Neural cell (in vitro differentiated cells): ENCODE measurements at regions not wholly inside any gene's neighbourhood (a gene's known extent, or its start where the extent isn't known, plus 50 kb on each side); places are given as distances from the start of the nearest gene placed in this dataset.

Source experiments
- H2AFZ ChIP-seq: fragments of 200-600, 300-800 bp; sonication (generic), shearing (Covaris generic); 2 replicates; pipeline ENCODE4 v1.6.0; 2014; ENCODE audit warnings: low read depth, mild to moderate bottlenecking, antibody characterized with exemption, low read length, moderate library complexity
- H3F3A ChIP-seq: fragments of 200-600 bp; shearing (Covaris generic); 2 replicates; pipeline ENCODE4 v1.6.1; 2016; ENCODE audit warnings: mild to moderate bottlenecking, moderate library complexity, mixed read lengths, antibody characterized with exemption, low read length; ENCODE audit not compliant: insufficient read depth, poor library complexity, severe bottlenecking
- H3K27ac ChIP-seq: fragments of 200-600, 300-800 bp; sonication (generic), shearing (Covaris generic); 2 replicates; pipeline ENCODE4 v1.5.1; 2014; ENCODE audit warnings: mild to moderate bottlenecking, low read length, moderate library complexity
- H3K27me3 ChIP-seq: fragments of 300-800, 200-600 bp; sonication (generic), shearing (Covaris generic); 2 replicates; pipeline ENCODE4 v1.6.0; 2014; ENCODE audit warnings: mild to moderate bottlenecking, low read depth, low read length, moderate library complexity; ENCODE audit not compliant: insufficient read depth
- H3K36me3 ChIP-seq: fragments of 300-800, 200-600 bp; sonication (generic), shearing (Covaris generic); 2 replicates; pipeline ENCODE4 v1.5.1; 2014; ENCODE audit warnings: mild to moderate bottlenecking, antibody characterized with exemption, low read length, moderate library complexity; ENCODE audit not compliant: insufficient read depth
- H3K4me2 ChIP-seq: fragments of 300-800, 200-600 bp; sonication (generic), shearing (Covaris generic); 2 replicates; pipeline ENCODE4 v1.6.0; 2014; ENCODE audit warnings: mild to moderate bottlenecking, low read length
- H3K4me3 ChIP-seq: fragments of 300-800, 200-600 bp; sonication (generic), shearing (Covaris generic); 2 replicates; pipeline ENCODE4 v1.5.1; 2014; ENCODE audit warnings: mild to moderate bottlenecking, low read length, moderate library complexity
- H3K79me2 ChIP-seq: fragments of 200-600 bp; shearing (Covaris generic); replicated peaks from 2 replicates; pipeline ENCODE4 v1.6.0; 2014; ENCODE audit warnings: mild to moderate bottlenecking, low read length, moderate library complexity; ENCODE audit not compliant: insufficient read depth
- H3K9ac ChIP-seq: fragments of 300-800, 200-600 bp; sonication (generic), shearing (Covaris generic); 2 replicates; pipeline ENCODE4 v1.6.1; 2016; ENCODE audit warnings: mild to moderate bottlenecking, low read length, mixed read lengths
- H3K9me2 ChIP-seq: fragments of 200-600 bp; shearing (Covaris generic); 2 replicates; pipeline ENCODE4 v1.6.1; 2016; ENCODE audit warnings: mild to moderate bottlenecking, low read length, mixed read lengths; ENCODE audit not compliant: insufficient read depth
- H3K9me3 ChIP-seq: fragments of 200-600, 300-800 bp; sonication (generic), shearing (Covaris generic); 2 replicates; pipeline ENCODE4 v1.6.1; 2016; ENCODE audit warnings: mild to moderate bottlenecking, mixed run types, low read length, moderate library complexity, mixed read lengths
- H4K20me1 ChIP-seq: fragments of 200-600 bp; shearing (Covaris generic); 2 replicates; pipeline ENCODE4 v1.6.1; 2016; ENCODE audit warnings: mild to moderate bottlenecking, mixed run types; ENCODE audit not compliant: insufficient read depth
- CTCF ChIP-seq: fragments of 450-650 bp; IDR thresholded peaks from 2 replicates; pipeline ENCODE4 v1.5.1; 2014; ENCODE audit warnings: antibody characterized with exemption, mild to moderate bottlenecking, moderate library complexity; ENCODE audit not compliant: poor library complexity, severe bottlenecking
- EP300 ChIP-seq: fragments of 450-650 bp; conservative IDR thresholded peaks from 2 replicates; pipeline ENCODE4 v1.6.1; 2014; ENCODE audit warnings: antibody characterized with exemption, mild to moderate bottlenecking, moderate library complexity; ENCODE audit not compliant: poor library complexity, severe bottlenecking
- EZH2 ChIP-seq: fragments of 200-600, 300-800 bp; shearing (Covaris generic), sonication (generic); IDR thresholded peaks from 2 replicates; pipeline ENCODE4 v1.6.1; 2014; ENCODE audit warnings: antibody characterized with exemption, low read length, borderline replicate concordance, mild to moderate bottlenecking; ENCODE audit not compliant: insufficient read depth, poor library complexity, severe bottlenecking
- MXI1 ChIP-seq: fragments of 450-650 bp; conservative IDR thresholded peaks from 2 replicates; pipeline ENCODE4 v1.6.1; 2014; ENCODE audit warnings: antibody characterized with exemption, mild to moderate bottlenecking; ENCODE audit not compliant: poor library complexity, severe bottlenecking
- POLR2AphosphoS5 ChIP-seq: IDR thresholded peaks from 2 replicates; pipeline ENCODE4 v1.6.1; 2012
- RAD21 ChIP-seq: fragments of 450-650 bp; conservative IDR thresholded peaks from 2 replicates; pipeline ENCODE4 v1.6.1; 2014; ENCODE audit warnings: antibody characterized with exemption, mild to moderate bottlenecking, moderate library complexity
- SMC3 ChIP-seq: fragments of 450-650 bp; conservative IDR thresholded peaks from 2 replicates; pipeline ENCODE4 v1.6.1; 2014; ENCODE audit warnings: antibody characterized with exemption, mild to moderate bottlenecking, moderate library complexity; ENCODE audit not compliant: poor library complexity
- TAF1 ChIP-seq: IDR thresholded peaks from 2 replicates; pipeline ENCODE4 v1.6.1; 2012; ENCODE audit warnings: low read depth
- TF ChIP-seq, protein P1 (sequence below): IDR thresholded peaks from 2 replicates; pipeline ENCODE4 v1.6.1; 2012; ENCODE audit warnings: borderline replicate concordance

- Histone ChIP-seq H3K27ac (no peak overlapping the region), H3K4me2 (no peak overlapping the region), H3K9me3 (no peaks in the 10 kb centered on the region), H3K79me2 (no peaks in the 10 kb centered on the region), H3K9ac (no peak overlapping the region), H4K20me1 (no peaks in the 10 kb centered on the region), H2AFZ (no peak overlapping the region), H3K36me3 (no peaks in the 10 kb centered on the region), H3K9me2 (no peaks in the 10 kb centered on the region), H3K27me3 (no peaks in the 10 kb centered on the region), H3K4me3 (no peak overlapping the region), H3F3A (no peaks in the 10 kb centered on the region)
- TF ChIP-seq, protein P1, sequence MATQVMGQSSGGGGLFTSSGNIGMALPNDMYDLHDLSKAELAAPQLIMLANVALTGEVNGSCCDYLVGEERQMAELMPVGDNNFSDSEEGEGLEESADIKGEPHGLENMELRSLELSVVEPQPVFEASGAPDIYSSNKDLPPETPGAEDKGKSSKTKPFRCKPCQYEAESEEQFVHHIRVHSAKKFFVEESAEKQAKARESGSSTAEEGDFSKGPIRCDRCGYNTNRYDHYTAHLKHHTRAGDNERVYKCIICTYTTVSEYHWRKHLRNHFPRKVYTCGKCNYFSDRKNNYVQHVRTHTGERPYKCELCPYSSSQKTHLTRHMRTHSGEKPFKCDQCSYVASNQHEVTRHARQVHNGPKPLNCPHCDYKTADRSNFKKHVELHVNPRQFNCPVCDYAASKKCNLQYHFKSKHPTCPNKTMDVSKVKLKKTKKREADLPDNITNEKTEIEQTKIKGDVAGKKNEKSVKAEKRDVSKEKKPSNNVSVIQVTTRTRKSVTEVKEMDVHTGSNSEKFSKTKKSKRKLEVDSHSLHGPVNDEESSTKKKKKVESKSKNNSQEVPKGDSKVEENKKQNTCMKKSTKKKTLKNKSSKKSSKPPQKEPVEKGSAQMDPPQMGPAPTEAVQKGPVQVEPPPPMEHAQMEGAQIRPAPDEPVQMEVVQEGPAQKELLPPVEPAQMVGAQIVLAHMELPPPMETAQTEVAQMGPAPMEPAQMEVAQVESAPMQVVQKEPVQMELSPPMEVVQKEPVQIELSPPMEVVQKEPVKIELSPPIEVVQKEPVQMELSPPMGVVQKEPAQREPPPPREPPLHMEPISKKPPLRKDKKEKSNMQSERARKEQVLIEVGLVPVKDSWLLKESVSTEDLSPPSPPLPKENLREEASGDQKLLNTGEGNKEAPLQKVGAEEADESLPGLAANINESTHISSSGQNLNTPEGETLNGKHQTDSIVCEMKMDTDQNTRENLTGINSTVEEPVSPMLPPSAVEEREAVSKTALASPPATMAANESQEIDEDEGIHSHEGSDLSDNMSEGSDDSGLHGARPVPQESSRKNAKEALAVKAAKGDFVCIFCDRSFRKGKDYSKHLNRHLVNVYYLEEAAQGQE = no peak
- TF ChIP-seq RAD21 (no peak), CTCF (no peak), TAF1 (no peak), SMC3 (no peak), EP300 (no peak), EZH2 (no peak), POLR2AphosphoS5 (no peak), MXI1 (no peak)
These were observed 89.7 kb upstream of the SLC4A7 start for GRCh38 chr3:27573780-27574437.

DNA sequence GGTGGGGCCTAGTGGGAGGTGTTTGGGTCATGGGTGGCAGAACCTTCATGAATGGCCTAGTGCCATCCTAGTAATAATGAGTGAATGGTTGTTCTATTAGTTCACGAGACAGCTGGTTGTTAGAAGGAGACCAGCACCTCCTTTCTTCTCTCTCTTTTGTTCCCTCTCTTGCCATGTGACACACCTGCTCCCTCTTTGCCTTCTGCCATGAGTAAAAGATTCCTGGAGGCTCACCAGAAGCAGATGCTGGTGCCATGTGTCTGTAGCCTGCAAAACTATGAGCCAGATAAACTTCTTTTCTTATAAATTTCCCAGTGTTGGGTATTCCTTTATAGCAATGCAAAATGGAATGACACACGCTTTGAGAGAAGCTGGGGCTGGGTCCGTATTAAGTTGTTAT, 89.0 kb upstream of the SLC4A7 start:
- no peaks in the 10 kb centered on the region for H3K9me2 ChIP-seq
- no peak overlapping the region for H3K9ac ChIP-seq
- H3K4me2 ChIP-seq = no peak overlapping the region
- H3K27ac ChIP-seq = no peak overlapping the region
- H4K20me1 ChIP-seq = no peaks in the 10 kb centered on the region
- H3K79me2 ChIP-seq = no peaks in the 10 kb centered on the region
- H3K4me3 ChIP-seq = no peak overlapping the region
- no peaks in the 10 kb centered on the region for H3K9me3 ChIP-seq
- H2AFZ ChIP-seq = no peak overlapping the region
- H3K27me3 ChIP-seq = no peaks in the 10 kb centered on the region
- H3K36me3 ChIP-seq = no peaks in the 10 kb centered on the region
- H3F3A ChIP-seq = no peaks in the 10 kb centered on the region
- TF ChIP-seq RAD21 (no peak), EP300 (no peak), POLR2AphosphoS5 (no peak)

GRCh38 chr3:27571345-27571744, 87.2 kb upstream of the SLC4A7 start:
- H3K4me2 ChIP-seq = no peak overlapping the region
- H3K27ac ChIP-seq = no peak overlapping the region
- TF ChIP-seq, protein P1 = no peak
- no peak for TF ChIP-seq TAF1
- TF ChIP-seq RAD21 = no peak
- no peak for TF ChIP-seq POLR2AphosphoS5
- TF ChIP-seq CTCF = no peak
- no peak for TF ChIP-seq EP300
- no peak for TF ChIP-seq MXI1
- no peak for TF ChIP-seq EZH2
- H3K9me2 ChIP-seq = no peaks in the 10 kb centered on the region
- H3K79me2 ChIP-seq = no peaks in the 10 kb centered on the region
- H2AFZ ChIP-seq = no peak overlapping the region
- H3K9ac ChIP-seq = no peak overlapping the region
- H3K4me3 ChIP-seq = no peak overlapping the region
- H3K36me3 ChIP-seq = no peaks in the 10 kb centered on the region
- H4K20me1 ChIP-seq = no peaks in the 10 kb centered on the region
- no peaks in the 10 kb centered on the region for H3F3A ChIP-seq
- no peaks in the 10 kb centered on the region for H3K27me3 ChIP-seq
- no peaks in the 10 kb centered on the region for H3K9me3 ChIP-seq
